Breast epithelium (tissue), 3 donors: ENCODE measurements at regions not wholly inside any gene's neighbourhood (a gene's known extent, or its start where the extent isn't known, plus 50 kb on each side); places are given as distances from the start of the nearest gene placed in this dataset.

Experiments used
- POLR2A ChIP-seq: fragments of 450-650 bp; IDR thresholded peaks from one replicate; pipeline ENCODE4 v1.6.1; 2016; ENCODE audit warnings: antibody characterized with exemption, mild to moderate bottlenecking, moderate library complexity
- TF ChIP-seq, protein P1 (sequence below), 3 donors: fragments of 450-650 bp; IDR thresholded peaks; one replicate each; pipeline ENCODE4 v1.5.1; 2016 to 2017; ENCODE audit warnings: antibody characterized with exemption in 3 of 3, mild to moderate bottlenecking in 3 of 3, moderate library complexity in 3 of 3

DNA sequence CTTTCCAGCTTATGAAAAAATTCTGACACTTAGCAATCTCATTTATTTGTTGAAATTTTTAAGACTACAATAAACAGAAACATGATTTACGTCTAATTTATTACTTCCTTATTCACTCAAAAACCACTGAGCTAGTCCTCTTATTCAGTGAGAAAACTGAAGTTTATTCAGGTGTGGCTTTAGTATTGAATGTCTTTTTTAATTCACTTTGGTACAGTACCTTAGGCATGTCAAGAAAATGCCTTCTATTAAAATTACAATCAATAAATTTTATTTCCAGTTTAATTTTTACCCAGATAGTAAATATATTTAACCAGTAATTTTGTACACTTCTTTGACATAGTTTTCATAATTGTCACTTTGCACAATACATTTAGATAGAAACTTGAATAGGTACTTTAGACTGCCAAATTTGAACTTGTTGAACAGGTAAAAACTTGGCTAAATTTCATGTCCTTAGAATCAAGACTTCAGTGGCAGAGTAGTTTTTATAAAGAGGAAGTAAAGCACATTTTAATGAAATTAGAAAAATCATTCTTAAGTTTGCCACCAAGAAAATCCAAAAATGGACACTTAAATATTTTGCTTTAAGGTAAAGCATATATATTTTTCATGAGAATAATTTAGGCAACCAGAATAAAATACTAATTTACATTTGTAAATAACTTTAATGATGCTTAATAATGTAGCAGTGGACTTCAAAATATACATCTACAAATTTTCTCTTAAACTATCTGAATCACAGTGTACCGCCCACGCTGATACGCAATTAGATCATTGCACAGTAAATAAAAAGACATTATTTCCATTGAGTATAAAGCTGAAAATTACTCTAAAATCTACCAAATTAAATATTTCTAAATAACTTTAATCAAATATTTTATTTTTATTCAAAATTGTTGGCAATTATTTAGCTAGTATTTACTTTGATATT, 159.1 kb downstream of the RASSF9 start:
- TF ChIP-seq, protein P1, sequence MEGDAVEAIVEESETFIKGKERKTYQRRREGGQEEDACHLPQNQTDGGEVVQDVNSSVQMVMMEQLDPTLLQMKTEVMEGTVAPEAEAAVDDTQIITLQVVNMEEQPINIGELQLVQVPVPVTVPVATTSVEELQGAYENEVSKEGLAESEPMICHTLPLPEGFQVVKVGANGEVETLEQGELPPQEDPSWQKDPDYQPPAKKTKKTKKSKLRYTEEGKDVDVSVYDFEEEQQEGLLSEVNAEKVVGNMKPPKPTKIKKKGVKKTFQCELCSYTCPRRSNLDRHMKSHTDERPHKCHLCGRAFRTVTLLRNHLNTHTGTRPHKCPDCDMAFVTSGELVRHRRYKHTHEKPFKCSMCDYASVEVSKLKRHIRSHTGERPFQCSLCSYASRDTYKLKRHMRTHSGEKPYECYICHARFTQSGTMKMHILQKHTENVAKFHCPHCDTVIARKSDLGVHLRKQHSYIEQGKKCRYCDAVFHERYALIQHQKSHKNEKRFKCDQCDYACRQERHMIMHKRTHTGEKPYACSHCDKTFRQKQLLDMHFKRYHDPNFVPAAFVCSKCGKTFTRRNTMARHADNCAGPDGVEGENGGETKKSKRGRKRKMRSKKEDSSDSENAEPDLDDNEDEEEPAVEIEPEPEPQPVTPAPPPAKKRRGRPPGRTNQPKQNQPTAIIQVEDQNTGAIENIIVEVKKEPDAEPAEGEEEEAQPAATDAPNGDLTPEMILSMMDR (IDR thresholded peaks at IDR 0.05) = no peak
- TF ChIP-seq POLR2A = no peak
